Uterus (tissue), 3 donors: ENCODE measurements at regions not wholly inside any gene's neighbourhood (a gene's known extent, or its start where the extent isn't known, plus 50 kb on each side); places are given as distances from the start of the nearest gene placed in this dataset.

ENCODE experiments used
- DNase-seq, 2 donors: peaks; one replicate each; pipeline ENCODE4 v3.0.0-alpha.2; 2019 to 2020
- H3K27ac ChIP-seq, 2 donors: fragments of 200-600 bp; sonication (generic); 1 replicate in 1 of 2; 2 replicates in 1 of 2; pipeline ENCODE4 v1.5.1; 2016 to 2018
- H3K27me3 ChIP-seq, 2 donors: fragments of 200-600 bp; sonication (generic); one replicate each; pipeline ENCODE4 v1.5.1; 2018 to 2019; ENCODE audit warnings: control low read depth in 1 of 2
- H3K36me3 ChIP-seq, 2 donors: fragments of 200-600 bp; sonication (generic); one replicate each; pipeline ENCODE4 v1.5.1; 2019; ENCODE audit warnings: control low read depth in 1 of 2
- H3K4me1 ChIP-seq, 2 donors: fragments of 200-600 bp; sonication (generic); one replicate each; pipeline ENCODE4 v1.5.1; 2018 to 2019; ENCODE audit warnings: control low read depth in 1 of 2
- H3K4me3 ChIP-seq, 2 donors: fragments of 200-600 bp; sonication (generic); 1 replicate in 1 of 2; 2 replicates in 1 of 2; pipeline ENCODE4 v1.5.1; 2018 to 2019; ENCODE audit warnings: mild to moderate bottlenecking in 1 of 2
- H3K9me3 ChIP-seq, 2 donors: fragments of 200-600 bp; sonication (generic); one replicate each; pipeline ENCODE4 v1.5.1; 2019; ENCODE audit warnings: control low read depth in 1 of 2
- CTCF ChIP-seq, 4 experiments: fragments of 200-600 bp in 2 of 4; fragments of 450-650 bp in 2 of 4; sonication (generic) in 2 of 4; IDR thresholded peaks; one replicate each; pipeline ENCODE4 v1.5.1; 2016 to 2019; ENCODE audit warnings: antibody characterized with exemption in 4 of 4, mild to moderate bottlenecking in 2 of 4, moderate library complexity in 1 of 4
- POLR2A ChIP-seq, 2 donors: fragments of 450-650 bp; IDR thresholded peaks; one replicate each; pipeline ENCODE4 v1.6.1; 2016; ENCODE audit warnings: antibody characterized with exemption in 2 of 2, mild to moderate bottlenecking in 1 of 2, moderate library complexity in 1 of 2
- intact Hi-C: fragments of 100-400 bp; cut with DNase I; formaldehyde crosslinking; loops from one replicate; pipeline ENCODE4 v1.15.1; 2023; ENCODE audit warnings: low total_unique reads
- donor health status: DM: yes; HTN: yes; CAD: no.

GRCh38 chr6:163952005-163952404 is 537.5 kb downstream of the QKI start:
- no peaks in the 10 kb centered on the region for H3K27me3 ChIP-seq
- TF ChIP-seq POLR2A (IDR thresholded peaks at IDR 0.05), result no peak
- no peaks in the 10 kb centered on the region for H3K4me1 ChIP-seq
- H3K4me3 ChIP-seq, result no peak overlapping the region
- intact Hi-C loops, result no loop called here
- H3K27ac ChIP-seq, result no peak overlapping the region
- no peaks in the 10 kb centered on the region for H3K9me3 ChIP-seq
- DNase-seq, result no peak
- no peaks in the 10 kb centered on the region for H3K36me3 ChIP-seq

GRCh38 chr6:163951326-163951725 is 536.8 kb downstream of the QKI start:
- Histone ChIP-seq H3K4me3 (no peak overlapping the region), H3K27me3 (no peaks in the 10 kb centered on the region), H3K4me1 (no peaks in the 10 kb centered on the region), H3K27ac (no peak overlapping the region), H3K9me3 (no peaks in the 10 kb centered on the region), H3K36me3 (no peaks in the 10 kb centered on the region)
- TF ChIP-seq POLR2A (IDR thresholded peaks at IDR 0.05) (no peak), CTCF (IDR thresholded peaks at IDR 0.05) (no peak)
- intact Hi-C loops, result no loop called here
- DNase-seq, result no peak

- H3K4me3 ChIP-seq, result no peak overlapping the region
- no peak for TF ChIP-seq POLR2A (IDR thresholded peaks at IDR 0.05)
- DNase-seq, result no peak
Measured at GRCh38 chr6:163950159-163950558, 535.6 kb downstream of the QKI start.

GRCh38 chr6:163949431-163949830 is 534.9 kb downstream of the QKI start:
- H3K9me3 ChIP-seq, result no peaks in the 10 kb centered on the region
- DNase-seq, result no peak

More at GRCh38 chr6:163950159-163950558, 535.6 kb downstream of the QKI start:
- Histone ChIP-seq H3K4me1 (no peaks in the 10 kb centered on the region), H3K9me3 (no peaks in the 10 kb centered on the region), H3K36me3 (no peaks in the 10 kb centered on the region), H3K27me3 (no peaks in the 10 kb centered on the region), H3K27ac (no peak overlapping the region)
- intact Hi-C loops, result no loop called here

GRCh38 chr6:163948250-163948649 is 533.7 kb downstream of the QKI start:
- no peak overlapping the region for H3K4me3 ChIP-seq
- no peak for DNase-seq
- H3K9me3 ChIP-seq, result no peaks in the 10 kb centered on the region
- H3K4me1 ChIP-seq, result no peaks in the 10 kb centered on the region
- TF ChIP-seq POLR2A (IDR thresholded peaks at IDR 0.05) (no peak), CTCF (IDR thresholded peaks at IDR 0.05) (no peak)
- intact Hi-C loops, result no loop called here
- no peaks in the 10 kb centered on the region for H3K27me3 ChIP-seq
- H3K36me3 ChIP-seq, result no peaks in the 10 kb centered on the region
- no peak overlapping the region for H3K27ac ChIP-seq

More at GRCh38 chr6:163949431-163949830, 534.9 kb downstream of the QKI start:
- Histone ChIP-seq H3K36me3 (no peaks in the 10 kb centered on the region), H3K27me3 (no peaks in the 10 kb centered on the region), H3K27ac (no peak overlapping the region), H3K4me3 (no peak overlapping the region), H3K4me1 (no peaks in the 10 kb centered on the region)
- intact Hi-C loops, result no loop called here
- TF ChIP-seq CTCF (IDR thresholded peaks at IDR 0.05), result no peak
- TF ChIP-seq POLR2A (IDR thresholded peaks at IDR 0.05), result no peak

GRCh38 chr6:163947276-163947675 is 532.8 kb downstream of the QKI start:
- H3K27me3 ChIP-seq, result no peaks in the 10 kb centered on the region
- no peak for DNase-seq
- no peak overlapping the region for H3K27ac ChIP-seq
- TF ChIP-seq CTCF (IDR thresholded peaks at IDR 0.05) (no peak), POLR2A (IDR thresholded peaks at IDR 0.05) (no peak)
- no peak overlapping the region for H3K4me3 ChIP-seq
- intact Hi-C loops, result no loop called here
- no peaks in the 10 kb centered on the region for H3K9me3 ChIP-seq
- H3K36me3 ChIP-seq, result no peaks in the 10 kb centered on the region
- no peaks in the 10 kb centered on the region for H3K4me1 ChIP-seq
